CD14-positive monocyte (primary cell): ENCODE measurements at regions not wholly inside any gene's neighbourhood (a gene's known extent, or its start where the extent isn't known, plus 50 kb on each side); places are given as distances from the start of the nearest gene placed in this dataset.

Experiments
- DNase-seq, 3 donors: peaks; one replicate each; pipeline ENCODE4 v3.0.0-alpha.2; 2011 to 2022
- H2AFZ ChIP-seq: 2 replicates; pipeline ENCODE4 v1.6.0; 2012; ENCODE audit warnings: mild to moderate bottlenecking, low read depth, low read length, inconsistent platforms; ENCODE audit not compliant: insufficient read depth, poor library complexity, severe bottlenecking
- H3K27ac ChIP-seq, 2 donors: 1 replicate in 1 of 2; 2 replicates in 1 of 2; pipeline ENCODE4 v1.5.1; 2012 to 2013; ENCODE audit warnings: low read length in 2 of 2, control low read depth in 1 of 2, inconsistent platforms in 1 of 2, low read depth in 1 of 2, mild to moderate bottlenecking in 1 of 2
- H3K27me3 ChIP-seq, 2 donors: one replicate each; pipeline versions ENCODE4 v1.6.0 to v1.6.1; 2011 to 2013; ENCODE audit warnings: low read length in 2 of 2; ENCODE audit not compliant: control insufficient read depth in 2 of 2, insufficient read depth in 2 of 2
- H3K36me3 ChIP-seq, 2 donors: replicated peaks in 1 of 2; 1 replicate in 1 of 2; 2 replicates in 1 of 2; pipeline versions ENCODE4 v1.5.1 to v1.6.1; 2012 to 2013; ENCODE audit warnings: low read length in 2 of 2, control low read depth in 1 of 2, inconsistent platforms in 1 of 2, mild to moderate bottlenecking in 1 of 2; ENCODE audit not compliant: insufficient read depth in 2 of 2, control insufficient read depth in 1 of 2
- H3K4me1 ChIP-seq, 2 donors: 1 replicate in 1 of 2; 2 replicates in 1 of 2; pipeline versions ENCODE4 v1.5.1 to v1.6.1; 2012 to 2013; ENCODE audit warnings: low read length in 2 of 2, control low read depth in 1 of 2, inconsistent platforms in 1 of 2, mild to moderate bottlenecking in 1 of 2, moderate library complexity in 1 of 2; ENCODE audit not compliant: insufficient read depth in 2 of 2, control insufficient read depth in 1 of 2
- H3K4me2 ChIP-seq: replicated peaks from 2 replicates; pipeline ENCODE3; 2012; ENCODE audit warnings: low read length, moderate library complexity, mild to moderate bottlenecking; ENCODE audit not compliant: poor library complexity, severe bottlenecking; ENCODE audit errors: extremely low read depth
- H3K4me3 ChIP-seq, 3 experiments: fragments of 200-600 bp in 1 of 3; sonication (generic) in 1 of 3; replicated peaks in 1 of 3; 1 replicate in 2 of 3; 2 replicates in 1 of 3; pipeline ENCODE4 v1.5.1; 2011 to 2013; ENCODE audit warnings: low read length in 3 of 3, mild to moderate bottlenecking in 3 of 3, control low read depth in 2 of 3, low read depth in 2 of 3, inconsistent platforms in 1 of 3, moderate library complexity in 1 of 3
- H3K79me2 ChIP-seq: 2 replicates; pipeline ENCODE4 v1.6.0; 2012; ENCODE audit warnings: mild to moderate bottlenecking, control low read depth, inconsistent platforms, low read length, moderate library complexity; ENCODE audit not compliant: insufficient read depth
- H3K9ac ChIP-seq: 2 replicates; pipeline ENCODE4 v1.6.0; 2017; ENCODE audit warnings: low read length, mild to moderate bottlenecking; ENCODE audit not compliant: insufficient read depth, poor library complexity, severe bottlenecking
- H3K9me3 ChIP-seq, 2 donors: replicated peaks in 1 of 2; 1 replicate in 1 of 2; 2 replicates in 1 of 2; pipeline versions ENCODE4 v1.5.1 to v1.6.1; 2012 to 2013; ENCODE audit warnings: low read length in 2 of 2, control low read depth in 1 of 2; ENCODE audit not compliant: control insufficient read depth in 1 of 2, insufficient read depth in 1 of 2
- H4K20me1 ChIP-seq: 2 replicates; pipeline ENCODE4 v1.6.0; 2012; ENCODE audit warnings: mild to moderate bottlenecking, low read length, control low read depth, moderate library complexity; ENCODE audit not compliant: insufficient read depth
- H3K27ac Mint-ChIP-seq, 7 donors: one replicate each; pipeline ENCODE4 v1.8.0; 2020; ENCODE audit warnings: mild to moderate bottlenecking in 7 of 7, mixed read lengths in 7 of 7, moderate library complexity in 6 of 7, inconsistent platforms in 2 of 7
- H3K27me3 Mint-ChIP-seq, 3 donors: one replicate each; pipeline ENCODE4 v1.8.0; 2021 to 2022; ENCODE audit warnings: low read depth in 3 of 3, mild to moderate bottlenecking in 3 of 3, mixed read lengths in 3 of 3, moderate library complexity in 3 of 3, inconsistent platforms in 1 of 3
- H3K36me3 Mint-ChIP-seq, 2 donors: one replicate each; pipeline ENCODE4 v1.8.0; 2020; ENCODE audit warnings: mixed read lengths in 2 of 2, inconsistent platforms in 1 of 2, mild to moderate bottlenecking in 1 of 2
- H3K4me1 Mint-ChIP-seq: one replicate; pipeline ENCODE4 v1.8.0; 2020; ENCODE audit warnings: mild to moderate bottlenecking, mixed read lengths
- H3K4me3 Mint-ChIP-seq, 2 donors: one replicate each; pipeline ENCODE4 v1.8.0; 2020; ENCODE audit warnings: mild to moderate bottlenecking in 2 of 2, mixed read lengths in 2 of 2, moderate library complexity in 1 of 2
- H3K9me3 Mint-ChIP-seq, 7 donors: one replicate each; pipeline ENCODE4 v1.8.0; 2020 to 2022; ENCODE audit warnings: mixed read lengths in 7 of 7, mild to moderate bottlenecking in 6 of 7, moderate library complexity in 6 of 7, inconsistent platforms in 2 of 7
- WGBS: methylation state at CpG from one replicate; pipeline ENCODE4 v1.1.5; 2013; ENCODE audit warnings: missing lambda C conversion rate; ENCODE audit not compliant: insufficient coverage; 5-methylcytosine and 5-hydroxymethylcytosine counted together
- intact Hi-C, 2 donors: fragments of 100-400 bp; cut with micrococcal nuclease; formaldehyde crosslinking; loops; one replicate each; pipeline versions ENCODE4 v1.15.0 to v1.15.1; 2023
- TF ChIP-seq, protein P1 (sequence below): fragments of 200-600 bp; IDR thresholded peaks from one replicate; pipeline ENCODE4 v1.8.0; 2022; ENCODE audit warnings: antibody characterized with exemption, mild to moderate bottlenecking

DNA sequence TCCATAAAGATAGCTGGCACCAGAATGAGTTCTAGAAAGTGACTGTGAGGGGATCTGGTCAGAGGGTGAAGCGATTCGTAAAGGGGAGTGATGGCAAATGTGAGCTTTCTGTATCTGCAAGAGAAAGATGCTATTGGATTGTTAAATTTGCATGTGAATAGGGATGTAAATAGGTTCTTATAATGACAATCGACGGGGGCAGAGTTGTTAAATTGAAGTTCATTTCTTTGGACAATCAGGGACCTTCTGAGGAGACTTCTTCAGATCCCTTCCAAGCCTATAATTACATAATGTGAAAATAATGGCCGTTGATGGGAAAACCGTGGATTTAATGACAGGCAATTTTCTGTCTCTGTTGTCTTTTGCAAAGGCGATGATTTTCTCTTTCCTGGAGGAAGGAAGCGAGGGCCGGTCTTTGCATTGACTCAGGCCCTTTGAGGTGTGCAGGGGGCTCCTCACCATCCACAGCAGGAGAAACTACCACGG lies 52.2 kb upstream of the TMEM18 start:
- Histone ChIP-seq H3K4me1 (no peaks in the 10 kb centered on the region), H4K20me1 (no peaks in the 10 kb centered on the region), H3K4me2 (no peak overlapping the region), H3K4me3 (no peak overlapping the region), H3K36me3 (no peaks in the 10 kb centered on the region), H3K27me3 (peaks cover 0 to 4% of the 10 kb centered on the region in 2 donors), H3K9ac (no peak overlapping the region), H3K9me3 (peaks cover 0 to 2% of the 10 kb centered on the region in 2 donors), H2AFZ (no peak overlapping the region), H3K27ac (no peak overlapping the region), H3K79me2 (no peaks in the 10 kb centered on the region)
- H3K9me3 Mint-ChIP-seq = peaks cover 0 to 8% (median 1%) of the 10 kb centered on the region in 7 donors
- WGBS = 73% methylated on average over 2 of the region's 10 CpGs
- H3K36me3 Mint-ChIP-seq = no peaks in the 10 kb centered on the region
- TF ChIP-seq, protein P1, sequence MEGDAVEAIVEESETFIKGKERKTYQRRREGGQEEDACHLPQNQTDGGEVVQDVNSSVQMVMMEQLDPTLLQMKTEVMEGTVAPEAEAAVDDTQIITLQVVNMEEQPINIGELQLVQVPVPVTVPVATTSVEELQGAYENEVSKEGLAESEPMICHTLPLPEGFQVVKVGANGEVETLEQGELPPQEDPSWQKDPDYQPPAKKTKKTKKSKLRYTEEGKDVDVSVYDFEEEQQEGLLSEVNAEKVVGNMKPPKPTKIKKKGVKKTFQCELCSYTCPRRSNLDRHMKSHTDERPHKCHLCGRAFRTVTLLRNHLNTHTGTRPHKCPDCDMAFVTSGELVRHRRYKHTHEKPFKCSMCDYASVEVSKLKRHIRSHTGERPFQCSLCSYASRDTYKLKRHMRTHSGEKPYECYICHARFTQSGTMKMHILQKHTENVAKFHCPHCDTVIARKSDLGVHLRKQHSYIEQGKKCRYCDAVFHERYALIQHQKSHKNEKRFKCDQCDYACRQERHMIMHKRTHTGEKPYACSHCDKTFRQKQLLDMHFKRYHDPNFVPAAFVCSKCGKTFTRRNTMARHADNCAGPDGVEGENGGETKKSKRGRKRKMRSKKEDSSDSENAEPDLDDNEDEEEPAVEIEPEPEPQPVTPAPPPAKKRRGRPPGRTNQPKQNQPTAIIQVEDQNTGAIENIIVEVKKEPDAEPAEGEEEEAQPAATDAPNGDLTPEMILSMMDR = no peak
- DNase-seq = no peak
- no peak overlapping the region for H3K4me3 Mint-ChIP-seq
- H3K27ac Mint-ChIP-seq = no peak overlapping the region
- intact Hi-C loops = no loop called here
- H3K27me3 Mint-ChIP-seq = peaks cover 6 to 28% (median 11%) of the 10 kb centered on the region in 3 donors
- H3K4me1 Mint-ChIP-seq = no peaks in the 10 kb centered on the region

DNA sequence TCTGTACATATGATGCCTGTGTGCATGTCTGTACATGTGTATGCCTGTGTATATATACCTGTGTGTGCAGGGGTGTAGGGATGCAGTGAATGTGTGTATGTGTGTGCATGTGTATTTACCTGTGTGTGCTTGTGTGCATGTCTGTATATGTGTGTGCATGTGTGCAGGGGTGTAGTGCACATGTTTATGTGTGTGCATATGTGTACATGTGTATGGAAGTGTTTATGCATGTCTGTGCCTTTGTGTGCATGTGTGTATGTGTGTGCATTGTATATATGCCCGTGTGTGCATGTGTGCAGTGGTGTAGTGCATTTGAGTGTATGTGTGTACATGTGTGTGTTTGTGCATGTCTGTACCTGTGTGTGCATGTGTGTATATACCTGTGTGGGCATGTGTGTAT lies 51.0 kb upstream of the TMEM18 start:
- Histone ChIP-seq H3K4me1 (no peaks in the 10 kb centered on the region), H3K9ac (no peak overlapping the region), H3K27ac (no peak overlapping the region), H3K36me3 (no peaks in the 10 kb centered on the region), H4K20me1 (no peaks in the 10 kb centered on the region), H3K27me3 (peaks cover 0 to 4% of the 10 kb centered on the region in 2 donors), H3K9me3 (peaks cover 0 to 2% of the 10 kb centered on the region in 2 donors), H3K4me2 (no peak overlapping the region), H2AFZ (no peak overlapping the region), H3K79me2 (no peaks in the 10 kb centered on the region), H3K4me3 (no peak overlapping the region)
- no peak for DNase-seq
- Mint-ChIP-seq H3K4me3 (no peak overlapping the region), H3K27me3 (peaks cover 9 to 30% (median 11%) of the 10 kb centered on the region in 3 donors), H3K36me3 (no peaks in the 10 kb centered on the region), H3K27ac (no peak overlapping the region), H3K9me3 (peaks cover 0 to 10% (median 1%) of the 10 kb centered on the region in 7 donors), H3K4me1 (no peaks in the 10 kb centered on the region)
- intact Hi-C loops = no loop called here
- 91% methylated on average over 1 of the region's 1 CpG for WGBS
- TF ChIP-seq, protein P1 = no peak
